ENCODE measurements at regions not wholly inside any gene's neighbourhood (a gene's known extent, or its start where the extent isn't known, plus 50 kb on each side); places are given as distances from the start of the nearest gene placed in this dataset.

- no peak overlapping the region for H3K4me3 ChIP-seq (ENCODE audit: low read length)
- no peak for DNase-seq (ENCODE audit: low read depth)
- TF ChIP-seq, protein P1, sequence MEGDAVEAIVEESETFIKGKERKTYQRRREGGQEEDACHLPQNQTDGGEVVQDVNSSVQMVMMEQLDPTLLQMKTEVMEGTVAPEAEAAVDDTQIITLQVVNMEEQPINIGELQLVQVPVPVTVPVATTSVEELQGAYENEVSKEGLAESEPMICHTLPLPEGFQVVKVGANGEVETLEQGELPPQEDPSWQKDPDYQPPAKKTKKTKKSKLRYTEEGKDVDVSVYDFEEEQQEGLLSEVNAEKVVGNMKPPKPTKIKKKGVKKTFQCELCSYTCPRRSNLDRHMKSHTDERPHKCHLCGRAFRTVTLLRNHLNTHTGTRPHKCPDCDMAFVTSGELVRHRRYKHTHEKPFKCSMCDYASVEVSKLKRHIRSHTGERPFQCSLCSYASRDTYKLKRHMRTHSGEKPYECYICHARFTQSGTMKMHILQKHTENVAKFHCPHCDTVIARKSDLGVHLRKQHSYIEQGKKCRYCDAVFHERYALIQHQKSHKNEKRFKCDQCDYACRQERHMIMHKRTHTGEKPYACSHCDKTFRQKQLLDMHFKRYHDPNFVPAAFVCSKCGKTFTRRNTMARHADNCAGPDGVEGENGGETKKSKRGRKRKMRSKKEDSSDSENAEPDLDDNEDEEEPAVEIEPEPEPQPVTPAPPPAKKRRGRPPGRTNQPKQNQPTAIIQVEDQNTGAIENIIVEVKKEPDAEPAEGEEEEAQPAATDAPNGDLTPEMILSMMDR (IDR thresholded peaks at IDR 0.05; ENCODE audit: insufficient read depth, low read depth, low read length, missing control alignments): no peak
Observed at GRCh38 chr22:48843640-48844039, 984.0 kb downstream of the BRD1 start.

DNA sequence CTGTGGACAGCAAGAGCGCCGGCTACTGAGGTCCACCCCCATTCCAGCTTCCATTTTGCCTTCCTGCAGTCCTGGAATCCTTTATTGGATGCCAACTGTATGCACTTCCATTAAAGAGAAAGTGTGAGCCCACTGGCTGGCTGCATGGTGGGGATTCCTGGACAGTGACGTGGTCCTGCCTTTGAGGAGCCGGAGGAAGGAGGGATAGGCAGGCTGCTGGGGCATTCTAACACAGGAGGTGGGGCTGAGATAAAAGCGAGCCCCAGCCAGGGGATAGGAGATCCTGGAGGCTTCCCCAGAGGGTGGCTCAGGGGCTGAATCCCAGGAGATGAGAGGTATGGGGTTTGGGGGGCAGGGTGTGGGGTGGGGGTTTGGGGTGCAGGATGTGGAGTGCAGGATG lies 984.7 kb downstream of the BRD1 start:
- no peak overlapping the region for H3K4me3 ChIP-seq (ENCODE audit: low read length)
- TF ChIP-seq, protein P1 (IDR thresholded peaks at IDR 0.05; ENCODE audit: insufficient read depth, low read depth, low read length, missing control alignments): no peak
- no peak for DNase-seq (ENCODE audit: low read depth)

GRCh38 chr22:48842583-48842945 lies 985.1 kb downstream of the BRD1 start:
- H3K4me3 ChIP-seq (ENCODE audit: low read length): no peak overlapping the region
- TF ChIP-seq, protein P1 (IDR thresholded peaks at IDR 0.05; ENCODE audit: insufficient read depth, low read depth, low read length, missing control alignments): no peak
- no peak for DNase-seq (ENCODE audit: low read depth)

- TF ChIP-seq, protein P1 (IDR thresholded peaks at IDR 0.05; ENCODE audit: insufficient read depth, low read depth, low read length, missing control alignments): no peak
Observed at GRCh38 chr22:48841881-48842582, 985.6 kb downstream of the BRD1 start.

GRCh38 chr22:48840112-48840949 lies 987.3 kb downstream of the BRD1 start:
- no peak for DNase-seq (ENCODE audit: low read depth)
- no peak overlapping the region for H3K4me3 ChIP-seq (ENCODE audit: low read length)
- TF ChIP-seq, protein P1 (IDR thresholded peaks at IDR 0.05; ENCODE audit: insufficient read depth, low read depth, low read length, missing control alignments): no peak

More at GRCh38 chr22:48841881-48842582, 985.6 kb downstream of the BRD1 start:
- no peak for DNase-seq (ENCODE audit: low read depth)
- no peak overlapping the region for H3K4me3 ChIP-seq (ENCODE audit: low read length)

DNA sequence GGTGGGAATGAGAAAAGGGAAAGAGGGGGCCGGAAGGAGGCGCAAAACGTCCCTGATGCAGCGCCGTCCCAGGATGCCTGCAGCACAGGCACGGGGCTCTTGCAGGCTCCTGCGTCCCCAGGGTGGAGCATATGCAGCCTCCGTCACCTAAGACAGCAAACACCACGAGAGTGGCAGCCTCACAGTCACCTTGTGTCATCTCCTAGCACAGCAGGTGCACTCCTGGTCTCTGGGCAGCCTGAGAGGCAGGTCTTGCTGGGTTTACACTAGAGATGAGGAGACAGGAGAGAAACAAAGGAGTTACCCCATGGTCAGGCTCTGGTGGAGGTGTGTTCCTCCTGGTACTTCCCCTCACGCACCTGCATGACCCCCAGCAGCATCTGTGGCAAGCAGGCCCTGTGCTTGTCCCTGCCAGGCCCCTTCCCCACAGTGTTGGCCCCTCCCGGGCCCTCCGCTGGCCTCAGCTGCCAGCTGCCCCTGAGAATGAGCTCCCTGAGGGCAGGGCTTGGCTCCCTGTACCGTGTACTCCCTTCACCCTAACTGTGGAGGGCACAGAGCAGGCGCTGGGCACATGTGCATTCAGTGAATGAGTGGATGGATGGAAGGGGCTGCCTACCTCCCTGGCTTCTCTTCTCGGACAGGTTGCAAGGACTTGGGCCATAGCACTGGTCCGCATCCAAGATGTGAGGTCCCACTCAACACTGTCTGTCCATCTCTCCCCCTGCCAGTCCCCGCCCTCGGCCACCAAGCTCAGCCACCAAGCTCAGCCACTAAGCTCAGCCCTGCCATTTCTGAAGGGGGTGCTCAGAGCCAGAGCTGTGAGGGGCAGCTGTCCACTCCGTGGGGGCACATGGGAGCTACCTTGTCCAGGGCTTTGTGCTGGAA lies 988.6 kb downstream of the BRD1 start:
- no peak for DNase-seq (ENCODE audit: low read depth)
- TF ChIP-seq, protein P1 (IDR thresholded peaks at IDR 0.05; ENCODE audit: insufficient read depth, low read depth, low read length, missing control alignments): no peak
- H3K4me3 ChIP-seq (ENCODE audit: low read length): no peak overlapping the region

All from epithelial cell of esophagus (primary cell).